ENCODE measurements at regions not wholly inside any gene's neighbourhood (a gene's known extent, or its start where the extent isn't known, plus 50 kb on each side); places are given as distances from the start of the nearest gene placed in this dataset.

DNA sequence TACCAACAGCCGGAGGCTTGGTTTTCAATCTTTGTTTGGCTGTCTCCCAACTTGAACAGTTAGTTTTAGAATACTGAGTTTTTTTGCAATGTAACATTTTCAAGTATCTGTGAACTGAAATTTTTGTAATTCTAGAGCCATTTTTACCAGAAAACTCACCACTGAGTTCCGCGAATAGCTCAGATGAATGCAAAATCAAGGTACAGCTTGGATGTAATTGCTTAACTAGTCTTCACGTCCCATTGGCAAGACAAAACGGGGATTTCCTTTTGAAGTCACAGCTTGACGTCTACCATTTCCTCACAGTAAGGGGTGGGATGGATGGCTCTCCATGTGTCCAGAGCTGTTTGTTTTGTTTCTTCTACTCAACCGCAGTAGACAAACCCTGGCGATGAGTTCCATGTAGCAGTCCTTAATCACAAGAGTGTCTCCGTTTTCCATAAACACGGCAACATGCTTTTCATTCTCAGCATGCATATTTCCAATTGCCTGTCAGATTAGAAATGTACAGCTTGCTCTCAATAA, 55.8 kb upstream of the FGFR2 start:
- CTCF ChIA-PET: interaction anchor here (1.3 kb wide), 1 partner anchor 14 kb away, joined by 3 read pairs; no protein-coding TSS in a partner anchor
- DNase-seq: no peak
- ATAC-seq: no peak
- TF ChIP-seq, protein P1, sequence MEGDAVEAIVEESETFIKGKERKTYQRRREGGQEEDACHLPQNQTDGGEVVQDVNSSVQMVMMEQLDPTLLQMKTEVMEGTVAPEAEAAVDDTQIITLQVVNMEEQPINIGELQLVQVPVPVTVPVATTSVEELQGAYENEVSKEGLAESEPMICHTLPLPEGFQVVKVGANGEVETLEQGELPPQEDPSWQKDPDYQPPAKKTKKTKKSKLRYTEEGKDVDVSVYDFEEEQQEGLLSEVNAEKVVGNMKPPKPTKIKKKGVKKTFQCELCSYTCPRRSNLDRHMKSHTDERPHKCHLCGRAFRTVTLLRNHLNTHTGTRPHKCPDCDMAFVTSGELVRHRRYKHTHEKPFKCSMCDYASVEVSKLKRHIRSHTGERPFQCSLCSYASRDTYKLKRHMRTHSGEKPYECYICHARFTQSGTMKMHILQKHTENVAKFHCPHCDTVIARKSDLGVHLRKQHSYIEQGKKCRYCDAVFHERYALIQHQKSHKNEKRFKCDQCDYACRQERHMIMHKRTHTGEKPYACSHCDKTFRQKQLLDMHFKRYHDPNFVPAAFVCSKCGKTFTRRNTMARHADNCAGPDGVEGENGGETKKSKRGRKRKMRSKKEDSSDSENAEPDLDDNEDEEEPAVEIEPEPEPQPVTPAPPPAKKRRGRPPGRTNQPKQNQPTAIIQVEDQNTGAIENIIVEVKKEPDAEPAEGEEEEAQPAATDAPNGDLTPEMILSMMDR (IDR thresholded peaks at IDR 0.05): no peak
- no peak overlapping the region for H3K4me3 Mint-ChIP-seq
- H3K9me3 Mint-ChIP-seq: peaks cover 6% of the 10 kb centered on the region
- no peaks in the 10 kb centered on the region for H3K4me1 Mint-ChIP-seq (ENCODE audit: low read depth)
- no peak overlapping the region for H3K27ac Mint-ChIP-seq
- no peaks in the 10 kb centered on the region for H3K36me3 Mint-ChIP-seq (ENCODE audit: low read depth)
- intact Hi-C loops (cut with micrococcal nuclease): no loop called here
- H3K27me3 Mint-ChIP-seq: peaks cover 2% of the 10 kb centered on the region
- POLR2A ChIA-PET: interaction anchor here (1.0 kb wide), 1 partner anchor 158 kb away, joined by 3 read pairs; no protein-coding TSS in a partner anchor

DNA sequence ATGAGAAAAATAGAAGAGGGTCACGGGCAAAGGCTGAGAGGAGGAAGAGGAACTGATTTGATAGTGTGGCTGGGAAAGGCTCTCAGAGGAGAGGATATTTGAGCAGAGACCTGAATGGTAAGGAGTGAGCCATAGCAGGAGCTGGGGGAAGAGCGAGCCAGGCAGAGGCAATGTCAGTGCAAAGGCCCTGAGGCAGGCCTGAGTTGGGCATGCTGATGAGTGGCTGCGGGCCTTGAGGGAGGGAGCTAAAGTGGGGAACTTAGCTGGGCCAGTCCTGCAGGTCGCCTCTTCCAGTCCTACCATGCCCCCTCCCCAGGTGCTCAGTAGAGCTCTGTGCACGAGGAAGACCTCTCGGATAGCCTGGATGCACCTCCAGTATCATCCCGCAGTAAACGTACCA, 55.4 kb upstream of the FGFR2 start:
- ATAC-seq (no peak), DNase-seq (no peak)
- peaks cover 6% of the 10 kb centered on the region for H3K9me3 Mint-ChIP-seq
- intact Hi-C loops (cut with micrococcal nuclease): no loop called here
- H3K36me3 Mint-ChIP-seq (ENCODE audit: low read depth): no peaks in the 10 kb centered on the region
- no peak overlapping the region for H3K27ac Mint-ChIP-seq
- no peaks in the 10 kb centered on the region for H3K4me1 Mint-ChIP-seq (ENCODE audit: low read depth)
- CTCF ChIA-PET: interaction anchor here (1.3 kb wide), 1 partner anchor 13 kb away, joined by 3 read pairs; no protein-coding TSS in a partner anchor
- POLR2A ChIA-PET: no interaction called here
- TF ChIP-seq, protein P1 (IDR thresholded peaks at IDR 0.05): no peak
- H3K4me3 Mint-ChIP-seq: no peak overlapping the region
- peaks cover 2% of the 10 kb centered on the region for H3K27me3 Mint-ChIP-seq

DNA sequence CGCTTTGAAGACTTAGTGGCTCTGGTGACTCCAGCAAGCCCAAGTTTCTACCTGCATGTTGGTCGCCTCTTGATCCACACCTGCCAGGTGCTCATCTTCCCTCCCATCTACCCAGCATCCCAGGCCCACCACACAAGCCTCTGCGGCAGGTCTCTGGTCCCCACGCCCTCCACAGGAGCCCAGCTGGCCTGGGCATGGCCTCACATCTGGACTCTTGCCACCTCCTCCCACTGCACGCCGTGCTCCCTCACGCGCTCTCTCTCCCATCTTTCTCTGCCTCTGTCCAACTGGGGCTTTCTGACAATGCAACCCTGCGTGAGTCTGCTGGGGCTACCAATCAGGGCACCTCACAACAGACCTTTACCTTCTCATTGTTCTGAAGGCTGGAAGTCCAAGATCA, 50.2 kb upstream of the FGFR2 start:
- Mint-ChIP-seq H3K36me3 (ENCODE audit: low read depth) (no peaks in the 10 kb centered on the region), H3K4me1 (ENCODE audit: low read depth) (no peaks in the 10 kb centered on the region), H3K4me3 (no peak overlapping the region), H3K9me3 (peaks cover 6% of the 10 kb centered on the region), H3K27ac (no peak overlapping the region), H3K27me3 (peaks cover 5% of the 10 kb centered on the region)
- intact Hi-C loops (cut with micrococcal nuclease): no loop called here
- DNase-seq (no peak), ATAC-seq (no peak)
- POLR2A ChIA-PET: no interaction called here
- CTCF ChIA-PET: no interaction called here
- TF ChIP-seq, protein P1 (IDR thresholded peaks at IDR 0.05): no peak

DNA sequence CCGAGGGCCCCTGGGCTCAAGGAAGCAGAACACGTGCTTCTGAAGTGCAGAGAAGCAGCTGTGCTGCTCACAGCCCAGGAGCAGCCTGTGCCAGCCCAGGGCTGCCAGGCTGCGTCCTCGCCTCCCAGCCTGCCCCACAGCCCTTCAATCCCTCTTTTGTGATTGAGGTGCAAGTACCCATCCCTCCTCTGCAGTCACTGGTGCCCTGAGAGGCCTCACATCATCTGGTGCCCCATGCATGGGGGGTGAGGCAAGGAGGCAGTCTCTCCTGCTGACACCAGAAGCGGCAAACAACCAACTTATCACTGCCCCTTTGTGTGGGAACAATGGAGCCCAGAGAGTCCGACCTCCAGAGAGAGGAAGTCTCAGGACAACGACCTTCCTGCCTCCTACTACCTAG, 49.8 kb upstream of the FGFR2 start:
- ChIA-PET POLR2A (no interaction called here), CTCF (no interaction called here)
- Mint-ChIP-seq H3K36me3 (ENCODE audit: low read depth) (no peaks in the 10 kb centered on the region), H3K27ac (no peak overlapping the region), H3K27me3 (peaks cover 3% of the 10 kb centered on the region), H3K4me1 (ENCODE audit: low read depth) (no peaks in the 10 kb centered on the region), H3K9me3 (peaks cover 4% of the 10 kb centered on the region), H3K4me3 (no peak overlapping the region)
- intact Hi-C loops (cut with micrococcal nuclease): no loop called here
- DNase-seq (no peak), ATAC-seq (no peak)
- TF ChIP-seq, protein P1 (IDR thresholded peaks at IDR 0.05): no peak
